Fibroblast of lung (primary cell): ENCODE measurements at regions not wholly inside any gene's neighbourhood (a gene's known extent, or its start where the extent isn't known, plus 50 kb on each side); places are given as distances from the start of the nearest gene placed in this dataset.

Experiments used
- EZH2 ChIP-seq: IDR thresholded peaks from 2 replicates; pipeline ENCODE4 v1.5.1; 2012; ENCODE audit warnings: low read length, control low read depth, mild to moderate bottlenecking; ENCODE audit errors: missing control alignments
- TF ChIP-seq, protein P1 (sequence below), 2 donors: IDR thresholded peaks in 1 of 2; conservative IDR thresholded peaks in 1 of 2; 1 replicate in 1 of 2; 2 replicates in 1 of 2; pipeline ENCODE4 v1.5.1; 2011 to 2012; ENCODE audit warnings: low read length in 2 of 2, control low read depth in 1 of 2, inconsistent platforms in 1 of 2, low read depth in 1 of 2, mild to moderate bottlenecking in 1 of 2

DNA sequence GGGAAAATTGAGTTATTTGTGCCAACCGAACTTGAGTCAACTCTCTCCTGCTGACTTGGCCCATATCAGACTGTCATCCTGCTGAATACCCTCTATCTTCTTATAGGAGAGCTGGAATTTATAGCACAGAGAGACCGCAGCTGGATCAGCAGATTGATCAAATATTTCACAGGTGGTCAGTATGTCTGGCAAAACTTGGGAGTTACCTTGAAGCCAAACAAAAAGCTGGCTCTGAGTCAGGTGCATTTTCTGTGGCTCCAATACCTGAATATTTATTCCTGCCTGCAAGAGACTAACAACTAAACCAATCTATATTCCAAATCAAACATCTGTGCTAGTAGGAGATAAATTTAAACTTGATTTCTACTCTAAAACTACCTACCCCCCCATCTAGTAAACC is 752.1 kb upstream of the ALCAM start:
- TF ChIP-seq, protein P1, sequence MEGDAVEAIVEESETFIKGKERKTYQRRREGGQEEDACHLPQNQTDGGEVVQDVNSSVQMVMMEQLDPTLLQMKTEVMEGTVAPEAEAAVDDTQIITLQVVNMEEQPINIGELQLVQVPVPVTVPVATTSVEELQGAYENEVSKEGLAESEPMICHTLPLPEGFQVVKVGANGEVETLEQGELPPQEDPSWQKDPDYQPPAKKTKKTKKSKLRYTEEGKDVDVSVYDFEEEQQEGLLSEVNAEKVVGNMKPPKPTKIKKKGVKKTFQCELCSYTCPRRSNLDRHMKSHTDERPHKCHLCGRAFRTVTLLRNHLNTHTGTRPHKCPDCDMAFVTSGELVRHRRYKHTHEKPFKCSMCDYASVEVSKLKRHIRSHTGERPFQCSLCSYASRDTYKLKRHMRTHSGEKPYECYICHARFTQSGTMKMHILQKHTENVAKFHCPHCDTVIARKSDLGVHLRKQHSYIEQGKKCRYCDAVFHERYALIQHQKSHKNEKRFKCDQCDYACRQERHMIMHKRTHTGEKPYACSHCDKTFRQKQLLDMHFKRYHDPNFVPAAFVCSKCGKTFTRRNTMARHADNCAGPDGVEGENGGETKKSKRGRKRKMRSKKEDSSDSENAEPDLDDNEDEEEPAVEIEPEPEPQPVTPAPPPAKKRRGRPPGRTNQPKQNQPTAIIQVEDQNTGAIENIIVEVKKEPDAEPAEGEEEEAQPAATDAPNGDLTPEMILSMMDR (conservative IDR thresholded peaks at IDR 0.05 in 1 of 2, IDR thresholded peaks at IDR 0.05 in 1 of 2; ENCODE audit: low read depth in 1 of 2, low read length in 2 of 2): no peak
- no peak for TF ChIP-seq EZH2
